ENCODE measurements at regions not wholly inside any gene's neighbourhood (a gene's known extent, or its start where the extent isn't known, plus 50 kb on each side); places are given as distances from the start of the nearest gene placed in this dataset.
A peak's percentile ranks its signal among the peaks of the same experiment; 100 is the strongest.
"Not testable (repeated sequence)": the region's sequence is repeated elsewhere in the genome, so short reads cannot be mapped to it uniquely, and the experiment has no call there.

DNA sequence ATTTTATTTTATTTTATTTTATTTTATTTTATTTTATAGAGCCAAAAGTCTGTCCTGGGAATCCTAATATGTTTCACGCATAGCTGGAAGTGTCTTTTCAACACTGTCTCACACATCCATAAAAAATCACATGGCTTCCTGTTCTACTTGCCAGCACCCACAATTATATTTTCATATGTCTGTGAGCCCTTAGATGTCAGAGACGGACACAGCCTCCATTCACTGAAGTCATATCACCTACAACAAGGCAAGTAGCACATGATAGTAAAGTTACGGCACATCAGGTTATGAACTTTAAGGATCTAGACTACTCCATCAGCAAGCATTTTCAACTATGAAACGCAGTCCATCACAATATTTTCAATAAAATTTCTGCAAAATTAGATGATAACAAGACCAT lies 168.4 kb downstream of the ZIC4 start:
- DNase-seq (ENCODE audit: low read depth): no peak

DNA sequence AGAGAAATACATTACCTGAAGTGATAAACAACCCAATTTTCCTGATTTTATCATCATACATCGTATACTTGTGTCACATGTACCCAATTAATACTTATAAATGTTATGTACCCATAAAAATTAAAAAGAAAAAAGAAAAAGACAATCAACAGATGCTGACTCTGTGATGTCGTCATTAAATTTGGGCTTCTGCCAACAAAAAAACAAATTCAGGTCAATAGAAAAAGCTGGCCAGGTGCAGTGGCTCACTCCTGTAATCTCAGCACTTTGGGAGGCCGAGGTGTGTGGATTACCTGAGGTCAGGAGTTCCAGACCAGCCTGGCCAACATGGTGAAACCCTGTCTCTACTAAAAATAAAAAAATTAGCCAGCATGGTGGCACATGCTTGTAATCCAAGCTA lies 174.4 kb downstream of the ZIC4 start:
- DNase-seq (ENCODE audit: low read depth): not testable (repeated sequence)

DNA sequence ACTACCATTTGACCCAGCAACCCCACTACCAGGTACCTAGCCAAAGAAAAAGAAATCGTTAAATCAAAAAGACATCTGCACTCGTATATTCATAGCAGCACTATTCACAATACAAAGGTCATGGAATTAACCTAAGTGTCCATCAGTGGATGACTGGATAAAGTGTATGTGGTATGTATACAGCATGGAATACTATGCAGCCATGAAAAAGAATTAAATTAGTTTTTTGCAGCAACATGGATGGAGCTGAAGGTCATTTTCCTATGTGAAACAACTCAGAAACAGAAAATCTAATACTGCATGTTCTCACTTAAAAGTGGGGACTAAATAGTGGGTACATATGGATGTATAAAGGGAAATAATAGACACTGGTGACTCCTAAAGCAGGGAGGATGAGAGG lies 175.2 kb downstream of the ZIC4 start:
- no peak for DNase-seq (ENCODE audit: low read depth)

DNA sequence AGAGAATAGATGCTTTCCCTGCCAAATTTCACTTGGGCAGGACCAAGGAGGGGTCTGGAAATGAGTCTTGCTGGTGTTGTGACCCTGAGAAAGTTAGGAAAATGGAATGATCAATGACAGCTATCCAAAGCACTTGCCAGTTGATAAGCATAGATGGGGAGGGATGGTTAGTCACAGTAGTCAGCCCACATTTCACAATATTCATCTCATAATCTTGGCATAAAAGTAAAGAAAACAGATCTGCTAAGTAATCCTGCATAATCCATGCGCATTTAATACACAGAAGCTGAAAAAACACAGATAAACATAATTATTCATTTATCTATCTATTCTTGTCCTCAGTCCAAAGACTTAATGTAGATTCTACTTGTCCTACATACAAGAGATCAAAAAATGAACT lies 184.1 kb downstream of the ZIC4 start:
- DNase-seq (ENCODE audit: low read depth): no peak

DNA sequence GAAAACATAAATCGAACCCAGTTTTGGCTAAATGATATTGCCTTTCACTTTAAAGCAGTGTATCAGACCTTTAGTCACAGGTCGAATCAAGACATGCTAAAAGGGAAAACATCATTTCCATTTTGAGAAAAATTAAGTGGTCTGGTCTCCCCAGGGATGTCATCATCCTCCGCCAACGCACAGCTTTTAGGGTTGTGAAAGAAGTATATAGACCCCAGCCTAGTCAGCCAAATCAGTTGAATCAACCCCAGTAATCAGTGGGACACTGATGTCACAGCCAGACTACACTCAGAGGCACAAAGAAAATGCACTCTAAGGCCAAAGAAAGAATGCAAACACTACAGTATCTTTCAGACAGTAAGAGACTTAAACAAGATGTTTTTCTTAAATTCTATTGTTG lies 187.4 kb downstream of the ZIC4 start:
- DNase-seq (ENCODE audit: low read depth): no peak

DNA sequence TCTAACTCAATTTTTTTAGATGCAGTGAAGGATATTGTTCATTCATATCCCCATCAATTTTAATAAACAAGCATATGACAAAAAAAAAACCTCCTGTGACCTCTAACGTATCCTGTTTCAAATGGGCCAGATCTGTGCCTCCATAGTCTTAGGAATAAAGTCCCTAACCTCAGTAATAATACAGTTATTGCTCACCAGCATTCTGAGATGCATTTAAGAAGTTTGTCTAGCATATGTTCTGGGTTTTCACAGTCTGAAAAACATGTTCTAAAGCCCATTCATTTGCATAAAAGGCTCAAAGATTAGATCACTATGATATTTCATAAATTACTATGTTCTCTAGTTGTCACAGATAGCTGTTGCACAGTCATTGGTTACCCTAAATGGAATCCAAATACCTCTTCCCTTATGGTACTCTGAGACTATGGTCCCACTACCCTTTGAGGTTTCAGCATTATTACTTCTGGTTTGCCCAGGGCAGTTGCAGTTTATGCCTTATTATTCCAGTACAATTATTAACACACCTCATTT lies 190.1 kb downstream of the ZIC4 start:
- no peak for DNase-seq (ENCODE audit: low read depth)

DNA sequence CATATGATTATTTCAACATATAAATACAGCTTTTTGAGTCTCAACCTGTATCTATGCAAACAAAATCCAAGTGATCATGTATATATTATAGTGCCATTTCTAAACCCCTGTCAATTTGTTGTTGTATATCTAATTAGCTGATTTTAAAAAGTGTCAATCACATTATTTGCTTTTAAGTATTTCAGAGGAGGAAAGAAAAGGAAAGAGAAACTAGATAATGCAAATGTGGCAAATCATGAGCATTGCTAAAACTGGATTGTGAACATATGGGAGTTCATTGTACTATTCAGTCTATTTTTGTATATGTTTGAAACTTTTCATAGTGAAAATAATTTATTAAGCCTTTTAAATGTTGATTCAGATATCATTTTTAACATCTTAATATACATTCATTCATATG lies 190.7 kb downstream of the ZIC4 start:
- no peak for DNase-seq (ENCODE audit: low read depth)

DNA sequence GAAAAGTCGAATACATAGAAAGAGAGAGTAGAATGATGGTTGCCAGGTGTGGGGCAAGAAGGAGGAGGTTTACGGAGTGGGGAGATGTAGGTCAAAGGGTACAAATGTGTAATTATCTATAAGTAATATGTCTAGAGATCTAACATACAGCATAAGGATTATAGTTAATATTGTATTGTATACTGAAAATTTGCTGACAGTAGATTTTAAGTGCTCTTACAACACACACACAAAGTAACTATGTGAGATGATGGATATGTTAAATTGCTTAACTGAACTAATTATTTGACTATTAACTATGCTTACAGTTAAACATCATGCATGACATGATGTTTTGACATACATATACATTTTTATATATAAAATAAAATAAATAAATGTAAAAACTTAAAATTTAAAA lies 192.7 kb downstream of the ZIC4 start:
- no peak for DNase-seq (ENCODE audit: low read depth)

DNA sequence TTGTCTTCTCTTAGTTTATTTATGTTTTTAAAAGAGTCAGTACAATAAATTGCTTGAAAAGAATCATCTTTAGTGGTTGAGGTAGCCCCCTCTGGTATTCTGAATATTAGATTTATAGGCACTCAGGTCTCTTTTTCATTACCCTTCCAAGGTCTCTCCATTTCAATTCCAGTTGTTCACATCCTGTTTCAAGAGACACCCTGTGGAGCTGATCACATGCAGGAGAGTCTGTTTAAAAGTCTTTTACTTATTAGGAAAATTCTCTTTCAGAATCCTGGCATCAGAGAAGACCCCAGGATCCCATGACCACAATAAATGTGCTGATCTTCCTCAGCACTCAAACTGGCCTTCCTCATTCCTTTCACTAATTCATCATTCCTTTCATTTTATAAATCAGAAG lies 195.7 kb downstream of the ZIC4 start:
- no peak for DNase-seq (ENCODE audit: low read depth)

DNA sequence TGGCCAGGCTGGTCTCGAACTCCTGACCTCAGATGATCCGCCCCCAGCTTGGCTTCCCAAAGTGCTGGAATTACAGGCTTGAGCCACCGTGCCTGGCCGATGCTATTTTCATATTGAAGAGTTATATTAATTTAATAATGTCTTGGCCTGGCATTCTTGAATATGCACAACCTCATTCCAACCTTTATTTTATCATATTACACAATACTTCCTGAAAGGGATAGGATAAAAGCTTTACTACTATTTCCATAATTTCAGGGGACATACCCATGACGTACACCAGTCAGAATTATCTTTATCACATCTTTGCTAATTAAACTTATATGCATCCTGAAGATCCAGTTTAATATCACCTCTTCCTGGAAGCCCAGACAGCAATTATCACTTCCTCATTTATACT lies 205.3 kb downstream of the ZIC4 start:
- no peak for DNase-seq (ENCODE audit: low read depth)

DNA sequence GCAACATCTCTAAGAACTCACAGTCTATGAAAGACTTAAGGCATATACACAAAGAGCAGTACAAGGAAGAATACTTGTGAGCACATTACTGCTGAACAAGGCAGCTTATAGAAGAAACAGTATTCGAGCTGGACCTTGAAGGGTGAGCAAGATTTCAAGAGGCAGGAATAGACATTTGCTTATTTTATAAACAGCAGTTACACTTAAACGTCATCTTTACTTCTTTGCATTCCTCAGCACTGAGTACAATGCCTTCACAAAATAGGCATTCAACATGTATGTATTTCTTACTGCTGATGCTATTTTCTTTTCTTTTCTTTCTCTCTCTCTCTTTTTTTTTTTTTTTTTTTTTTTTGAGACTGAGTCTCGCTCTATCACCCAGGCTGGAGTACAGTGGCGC lies 205.8 kb downstream of the ZIC4 start:
- DNase-seq (ENCODE audit: low read depth): no peak

DNA sequence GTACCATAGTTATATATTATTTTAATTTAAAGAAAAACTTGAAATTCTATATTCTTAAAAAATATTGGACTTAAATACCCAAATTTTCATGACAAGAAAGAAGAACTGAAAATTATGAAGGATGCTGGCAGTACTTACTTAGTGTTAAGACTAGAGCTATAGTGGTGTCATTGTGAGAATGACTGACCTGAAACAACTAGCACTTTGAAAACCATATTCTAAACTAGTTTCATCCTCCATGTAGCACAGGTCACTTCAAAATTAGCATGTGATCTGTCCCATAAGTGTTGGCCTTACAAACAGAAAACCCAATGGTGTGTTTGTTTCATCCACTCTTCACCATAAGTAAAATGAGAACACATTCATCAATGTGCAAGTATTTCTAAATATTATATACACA lies 208.6 kb downstream of the ZIC4 start:
- DNase-seq (ENCODE audit: low read depth): no peak

DNA sequence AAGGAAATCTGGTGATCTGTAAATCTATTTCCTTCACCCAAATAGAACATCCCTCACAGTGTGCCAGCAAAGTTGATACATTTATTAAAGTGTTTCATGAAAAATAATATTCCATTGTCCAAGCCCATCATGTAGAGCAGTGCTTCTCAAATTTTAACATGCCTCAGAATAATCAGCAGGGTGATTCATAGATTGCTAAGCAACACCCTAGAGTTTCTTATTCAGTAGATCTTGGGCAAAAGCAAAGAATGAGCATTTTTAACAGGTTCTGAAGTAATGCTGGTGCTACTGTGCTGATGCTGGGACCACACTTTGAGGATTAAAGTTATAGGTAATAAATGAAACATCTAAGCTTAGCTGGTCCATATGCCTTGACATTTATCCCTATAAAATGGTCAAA lies 210.5 kb downstream of the ZIC4 start:
- no peak for DNase-seq (ENCODE audit: low read depth)

DNA sequence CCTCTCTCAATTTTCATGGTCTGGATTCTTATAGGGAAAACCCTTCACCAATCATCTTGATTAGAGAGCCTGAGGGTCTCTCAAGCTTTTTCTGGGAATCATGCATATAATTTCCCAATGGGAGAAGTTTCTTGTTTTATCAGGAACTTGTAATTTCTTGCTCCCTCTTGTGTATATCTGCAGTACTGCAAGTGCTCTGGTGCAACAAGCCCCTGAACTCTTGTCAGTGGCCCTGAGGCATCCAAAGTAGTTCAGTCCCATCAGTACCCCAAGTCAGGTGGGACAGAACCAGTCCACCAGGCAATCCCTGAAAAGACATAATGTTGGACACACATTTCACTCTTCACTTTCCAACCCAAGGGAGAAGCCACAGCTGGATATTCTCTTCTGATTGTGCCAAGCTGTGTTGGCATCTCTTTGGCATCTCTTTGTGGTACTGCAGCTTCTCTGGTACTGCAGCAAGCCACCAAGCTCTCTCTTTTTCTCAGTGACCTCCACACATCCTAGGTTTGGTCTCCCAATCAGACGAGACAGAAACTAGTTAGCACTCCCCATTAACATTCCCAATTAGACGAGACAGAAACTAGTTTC lies 214.5 kb downstream of the ZIC4 start:
- DNase-seq (ENCODE audit: low read depth): peak; percentile 39

DNA sequence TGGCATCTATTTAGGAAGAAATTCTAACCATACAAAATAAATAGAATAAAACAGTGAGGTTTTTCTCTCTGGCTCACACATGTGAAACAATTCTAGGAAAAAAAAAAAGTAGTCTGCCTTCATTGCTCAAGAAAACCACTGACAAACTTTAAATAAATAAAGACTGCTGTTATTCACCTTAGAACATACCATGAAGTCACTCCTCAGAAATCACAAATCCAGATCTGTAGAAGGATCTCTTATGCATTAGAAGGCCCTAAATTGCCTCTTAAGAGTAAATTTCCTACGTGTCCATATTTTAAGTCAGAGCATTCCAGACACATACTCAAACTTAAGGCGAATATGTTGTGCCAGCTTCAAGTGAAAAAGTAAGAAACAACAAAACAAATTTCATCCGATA lies 217.3 kb downstream of the ZIC4 start:
- no peak for DNase-seq (ENCODE audit: low read depth)

DNA sequence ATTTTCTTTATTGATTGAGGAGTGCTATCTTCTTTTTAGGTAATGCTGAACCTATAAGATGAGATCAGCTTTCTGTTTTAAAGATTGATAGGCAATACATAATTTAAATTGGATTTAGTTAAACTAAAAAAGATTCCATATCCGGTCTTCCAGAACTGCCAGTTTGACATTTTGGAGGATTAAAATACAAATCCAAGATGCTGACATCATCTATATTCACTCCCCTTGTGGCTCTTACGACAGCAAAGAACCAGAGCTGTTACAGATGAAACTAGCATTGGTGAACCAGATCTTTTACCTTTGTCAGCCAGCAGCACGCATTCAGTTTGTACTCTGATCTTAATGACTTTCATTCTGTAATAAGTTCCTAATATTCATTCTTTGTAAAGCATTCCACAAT lies 218.7 kb downstream of the ZIC4 start:
- no peak for DNase-seq (ENCODE audit: low read depth)

DNA sequence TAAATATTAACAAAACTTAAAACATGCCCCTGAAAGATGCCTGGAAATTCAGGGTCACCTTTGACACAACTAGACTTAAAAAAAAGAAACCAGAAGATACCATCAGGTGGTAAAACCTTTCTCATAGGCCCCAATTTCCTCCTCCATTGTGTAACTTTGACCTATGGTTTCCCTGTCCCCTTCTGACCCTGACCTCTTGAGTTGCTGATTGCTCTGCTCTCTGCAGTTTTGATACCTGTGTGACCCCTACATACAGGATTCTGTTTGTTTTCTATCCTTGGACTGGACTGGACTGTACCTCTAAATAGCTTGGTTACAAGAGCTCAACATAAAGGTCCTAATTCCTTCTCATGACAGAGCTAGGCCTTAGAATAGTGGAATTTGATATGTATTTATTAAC lies 220.6 kb downstream of the ZIC4 start:
- DNase-seq (ENCODE audit: low read depth): no peak

DNA sequence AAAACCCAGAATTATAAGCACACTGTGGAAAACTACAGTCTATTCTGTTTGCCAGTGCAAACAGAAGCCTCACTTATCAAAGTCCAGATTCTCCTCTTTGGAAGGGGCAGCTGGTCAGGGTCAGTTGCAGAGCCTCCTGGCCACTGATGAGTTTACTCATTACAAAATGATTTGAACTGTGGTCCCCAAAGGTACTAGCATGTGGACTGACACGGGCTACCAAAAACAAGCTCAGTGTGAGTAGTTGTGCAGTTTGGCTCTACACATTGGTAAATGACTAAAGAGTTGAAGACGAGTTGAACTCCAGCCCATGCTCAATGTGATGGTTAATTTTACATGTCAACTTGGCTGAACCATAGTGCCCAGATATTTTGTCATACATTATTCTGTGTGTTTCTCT lies 221.5 kb downstream of the ZIC4 start:
- DNase-seq (ENCODE audit: low read depth): no peak

DNA sequence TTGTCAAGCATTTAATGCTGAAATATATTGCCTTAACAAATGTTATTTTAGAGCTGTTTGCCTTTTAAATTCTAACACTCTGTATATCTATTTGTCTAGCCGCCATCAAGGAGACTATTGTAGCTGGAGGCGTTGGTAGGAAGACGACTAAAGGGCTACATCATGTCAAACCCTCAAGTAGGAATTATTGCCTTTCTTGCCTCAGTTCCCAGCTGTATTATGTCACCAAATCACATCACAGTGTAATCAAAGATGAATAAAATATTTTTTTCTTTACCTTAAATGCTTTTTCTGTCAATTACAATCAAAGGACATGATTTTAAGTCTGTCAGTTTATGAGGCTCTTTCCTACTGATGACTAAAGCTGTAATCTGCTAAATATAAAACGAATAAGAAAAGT lies 233.1 kb downstream of the ZIC4 start:
- DNase-seq (ENCODE audit: low read depth): no peak

DNA sequence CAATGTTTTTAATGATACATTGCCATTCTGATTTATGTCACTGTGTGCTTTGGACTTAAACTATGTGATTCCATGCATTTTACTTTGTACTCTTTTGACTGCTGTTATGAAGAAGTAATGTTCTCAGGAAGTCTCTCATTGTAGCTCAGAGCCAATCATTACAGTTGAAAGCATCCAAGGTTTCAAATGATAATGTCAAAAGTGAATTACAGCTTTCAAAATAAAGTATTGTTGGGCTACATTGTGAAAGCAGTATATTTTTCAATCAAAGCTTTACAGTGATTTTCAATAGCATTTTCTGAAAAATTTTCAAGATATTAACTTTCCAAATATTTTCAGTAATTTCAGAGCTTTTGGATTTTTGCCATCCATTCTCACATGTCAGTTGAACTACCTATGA lies 243.6 kb downstream of the ZIC4 start:
- DNase-seq (ENCODE audit: low read depth): no peak

DNA sequence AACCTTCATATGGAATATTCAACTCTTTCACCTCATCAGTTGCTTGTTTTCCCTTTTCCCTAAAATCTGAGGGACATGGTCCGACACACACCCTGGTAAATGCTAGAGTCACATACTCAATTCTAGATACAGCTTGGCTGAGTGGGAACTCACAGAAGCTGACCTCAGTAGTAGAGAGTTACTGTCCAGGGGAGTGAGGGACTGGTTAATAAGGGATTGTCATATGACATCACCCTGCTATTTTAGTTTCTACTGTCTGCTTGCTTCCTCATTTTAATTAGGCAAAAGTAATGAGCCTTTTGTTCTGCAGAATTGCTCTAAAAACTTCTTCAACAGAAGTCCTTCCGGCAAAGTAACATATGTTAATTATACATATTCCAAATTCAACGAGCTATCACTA lies 244.5 kb downstream of the ZIC4 start:
- no peak for DNase-seq (ENCODE audit: low read depth)

DNA sequence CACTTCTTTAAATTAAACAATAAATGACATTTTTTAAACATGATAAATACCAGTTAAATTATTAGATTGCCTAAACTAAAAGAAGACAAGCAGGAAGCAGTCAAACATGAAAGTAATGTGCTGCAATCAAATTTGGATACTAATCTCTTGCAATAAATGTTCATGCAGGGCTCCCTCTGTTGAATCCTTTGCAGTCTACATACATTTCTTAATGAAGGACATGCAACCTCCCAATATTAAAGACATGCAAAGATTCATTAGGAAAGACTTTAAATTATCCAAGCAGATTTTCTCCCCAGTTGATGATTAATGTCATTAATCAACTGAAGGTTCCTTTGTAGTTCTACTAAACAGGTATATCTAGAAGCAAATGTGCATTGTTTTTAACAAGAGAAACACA lies 245.4 kb downstream of the ZIC4 start:
- DNase-seq (ENCODE audit: low read depth): no peak

DNA sequence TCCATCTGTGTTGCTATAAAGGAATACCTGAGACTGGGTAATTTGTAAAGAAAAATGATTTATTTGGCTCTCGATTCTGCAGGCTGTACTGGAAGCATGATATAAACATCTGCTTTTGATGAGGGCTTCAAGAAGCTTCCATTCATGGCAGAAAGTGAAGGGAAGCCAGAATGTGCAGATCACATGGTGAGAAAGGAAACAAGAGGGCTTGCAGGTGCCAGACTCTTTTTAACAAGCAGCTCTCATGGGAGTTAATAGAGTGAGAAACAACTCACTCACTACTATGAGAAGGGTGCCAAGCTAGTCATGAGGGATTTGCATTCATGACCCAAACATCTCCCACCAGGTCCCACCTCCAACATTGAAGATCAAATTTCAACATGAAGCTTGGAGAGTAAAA lies 247.2 kb downstream of the ZIC4 start:
- DNase-seq (ENCODE audit: low read depth): no peak

DNA sequence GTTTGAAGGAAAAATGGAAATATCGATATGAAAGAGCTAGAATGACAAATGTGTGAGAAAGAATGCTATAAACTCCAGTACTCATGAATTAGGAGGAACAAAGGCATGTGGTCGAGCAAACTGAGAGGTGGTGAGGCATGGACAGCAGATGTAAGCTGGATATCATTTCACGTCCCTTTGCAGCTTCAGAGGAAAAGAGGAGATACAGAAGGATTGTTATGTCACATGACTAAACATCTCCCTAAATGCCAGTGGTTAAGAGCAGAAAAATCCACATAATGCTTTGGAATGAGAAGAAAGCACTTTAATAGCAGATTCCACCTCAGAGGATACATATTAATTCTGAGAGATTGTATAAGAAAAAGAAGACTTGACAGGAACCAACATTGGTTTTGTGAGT lies 248.7 kb downstream of the ZIC4 start:
- no peak for DNase-seq (ENCODE audit: low read depth)

DNA sequence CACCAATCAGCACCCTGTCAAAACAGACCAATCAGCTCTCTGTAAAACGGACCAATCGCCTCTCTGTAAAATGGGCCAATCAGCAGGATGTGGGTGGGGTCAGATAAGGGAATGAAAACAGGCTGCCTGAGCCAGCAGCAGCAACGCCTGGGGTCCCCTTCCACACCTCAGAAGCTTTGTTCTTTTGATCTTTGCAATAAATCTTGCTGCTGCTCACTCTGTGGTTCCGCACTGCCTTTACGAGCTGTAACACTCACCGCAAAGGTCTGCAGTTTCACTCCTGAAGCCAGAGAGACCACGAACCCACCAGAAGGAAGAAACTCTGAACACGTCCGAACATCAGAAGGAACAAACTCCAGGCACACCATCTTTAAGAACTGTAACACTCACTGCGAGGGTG lies 251.4 kb downstream of the ZIC4 start:
- DNase-seq (ENCODE audit: low read depth): not testable (repeated sequence)
